ENCODE measurements at regions not wholly inside any gene's neighbourhood (a gene's known extent, or its start where the extent isn't known, plus 50 kb on each side); places are given as distances from the start of the nearest gene placed in this dataset.
"Not testable (repeated sequence)": the region's sequence is repeated elsewhere in the genome, so short reads cannot be mapped to it uniquely, and the experiment has no call there.

DNA sequence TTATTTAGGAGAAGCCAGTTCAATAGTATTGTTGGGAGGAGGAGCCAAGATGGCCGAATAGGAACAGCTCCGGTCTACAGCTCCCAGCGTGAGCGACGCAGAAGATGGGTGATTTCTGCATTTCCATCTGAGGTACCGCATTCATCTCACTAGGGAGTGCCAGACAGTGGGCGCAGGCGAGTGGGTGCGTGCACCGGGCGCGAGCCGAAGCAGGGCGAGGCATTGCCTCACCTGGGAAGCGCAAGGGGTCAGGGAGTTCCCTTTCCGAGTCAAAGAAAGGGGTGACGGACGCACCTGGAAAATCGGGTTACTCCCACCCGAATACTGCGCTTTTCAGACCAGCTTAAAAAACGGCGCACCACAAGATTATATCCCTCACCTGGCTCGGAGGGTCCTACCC is 403.2 kb upstream of the SMIM31 start:
- not testable (repeated sequence) for TF ChIP-seq EZH2 (IDR thresholded peaks at IDR 0.05; ENCODE audit: insufficient read depth, poor library complexity, severe bottlenecking); EZH2phosphoT487 (IDR thresholded peaks at IDR 0.05; ENCODE audit: insufficient read depth, low read depth)

Data from GM23248 (cell line).